B cell (primary cell): ENCODE measurements at regions not wholly inside any gene's neighbourhood (a gene's known extent, or its start where the extent isn't known, plus 50 kb on each side); places are given as distances from the start of the nearest gene placed in this dataset.

Source experiments
- ATAC-seq: fragments of 200-7000 bp; cut with Tn5 transposase; one replicate; pipeline ENCODE4 v1.10.0; 2021; ENCODE audit warnings: low read depth, mild to moderate bottlenecking, moderate number of reproducible peaks, moderate library complexity
- CTCF ChIA-PET: fragments of 350-600 bp; sonication (Branson Sonifier 250); formaldehyde crosslinking; loops from one replicate; lab custom pipeline; 2021; ENCODE audit warnings: antibody characterized with exemption, inconsistent platforms; lab: Charles Lee
- POLR2A ChIA-PET: fragments of 350-600 bp; sonication (Branson Sonifier 250); formaldehyde crosslinking; loops from one replicate; lab custom pipeline; 2021; ENCODE audit warnings: antibody characterized with exemption; lab: Charles Lee
- DNase-seq: peaks from one replicate; pipeline ENCODE4 v3.0.0; 2013
- H2AFZ ChIP-seq: 2 replicates; pipeline ENCODE4 v1.6.1; 2012; ENCODE audit warnings: mild to moderate bottlenecking, low read depth, low read length; ENCODE audit not compliant: insufficient read depth, poor library complexity, severe bottlenecking
- H3K27ac ChIP-seq, 2 donors: 1 replicate in 1 of 2; 2 replicates in 1 of 2; pipeline ENCODE4 v1.5.1; 2012 to 2013; ENCODE audit warnings: low read length in 2 of 2, mild to moderate bottlenecking in 2 of 2, moderate library complexity in 1 of 2
- H3K27me3 ChIP-seq, 4 experiments: fragments of 200-600 bp in 1 of 4; sonication (generic) in 1 of 4; replicated peaks in 1 of 4; 1 replicate in 2 of 4; 2 replicates in 2 of 4; pipeline versions ENCODE4 v1.6.1 to v1.7.0; 2013 to 2016; ENCODE audit warnings: low read length in 3 of 4, mild to moderate bottlenecking in 2 of 4, mixed read lengths in 1 of 4, moderate library complexity in 1 of 4; ENCODE audit not compliant: insufficient read depth in 4 of 4, control insufficient read depth in 3 of 4; ENCODE audit errors: control extremely low read depth in 1 of 4
- H3K36me3 ChIP-seq, 2 experiments: replicated peaks in 1 of 2; 1 replicate in 1 of 2; 2 replicates in 1 of 2; pipeline versions ENCODE4 v1.6.1 to v1.7.1; 2013; ENCODE audit warnings: low read length in 1 of 2; ENCODE audit not compliant: insufficient read depth in 2 of 2, control insufficient read depth in 1 of 2; ENCODE audit errors: control extremely low read depth in 1 of 2, extremely low read depth in 1 of 2
- H3K4me1 ChIP-seq, 2 donors: fragments of 200-600 bp in 1 of 2; sonication (generic) in 1 of 2; 1 replicate in 1 of 2; 2 replicates in 1 of 2; pipeline versions ENCODE4 v1.5.1 to v1.6.1; 2013 to 2017; ENCODE audit warnings: low read length in 2 of 2; ENCODE audit not compliant: control insufficient read depth in 2 of 2, insufficient read depth in 2 of 2
- H3K4me2 ChIP-seq: replicated peaks from 2 replicates; pipeline ENCODE3; 2012; ENCODE audit warnings: mild to moderate bottlenecking, low read depth, low read length; ENCODE audit not compliant: poor library complexity, severe bottlenecking
- H3K4me3 ChIP-seq, 5 experiments: fragments of 200-600 bp in 1 of 5; sonication (generic) in 1 of 5; 1 replicate in 3 of 5; 2 replicates in 2 of 5; pipeline versions ENCODE4 v1.5.1 to v1.7.0; 2011 to 2016; ENCODE audit warnings: low read length in 4 of 5, mild to moderate bottlenecking in 4 of 5, low read depth in 2 of 5, control low read depth in 1 of 5, moderate library complexity in 1 of 5; ENCODE audit not compliant: insufficient read depth in 1 of 5; ENCODE audit errors: control extremely low read depth in 1 of 5, extremely low read depth in 1 of 5
- H3K79me2 ChIP-seq: fragments of 200-600 bp; sonication (generic); one replicate; pipeline ENCODE4 v1.6.0; 2016; ENCODE audit warnings: low read length; ENCODE audit not compliant: control insufficient read depth, insufficient read depth
- H3K9ac ChIP-seq: fragments of 200-600 bp; sonication (generic); 2 replicates; pipeline ENCODE4 v1.6.1; 2017; ENCODE audit warnings: mild to moderate bottlenecking, low read length, moderate library complexity
- H3K9me3 ChIP-seq, 3 donors: one replicate each; pipeline versions ENCODE4 v1.6.1 to v1.7.1; 2013; ENCODE audit warnings: low read length in 2 of 3; ENCODE audit not compliant: control insufficient read depth in 2 of 3, insufficient read depth in 1 of 3; ENCODE audit errors: control extremely low read depth in 1 of 3
- H4K20me1 ChIP-seq: 2 replicates; pipeline ENCODE4 v1.6.0; 2012; ENCODE audit warnings: mild to moderate bottlenecking, low read length; ENCODE audit not compliant: insufficient read depth, control insufficient read depth, poor library complexity, severe bottlenecking
- H3K27ac Mint-ChIP-seq: one replicate; pipeline ENCODE4 v1.8.0; 2021; ENCODE audit warnings: mixed read lengths
- H3K27me3 Mint-ChIP-seq: one replicate; pipeline ENCODE4 v1.8.0; 2021; ENCODE audit warnings: mixed read lengths
- H3K4me1 Mint-ChIP-seq: one replicate; pipeline ENCODE4 v1.8.0; 2021; ENCODE audit warnings: mixed read lengths
- H3K4me3 Mint-ChIP-seq: one replicate; pipeline ENCODE4 v1.8.0; 2021; ENCODE audit warnings: mixed read lengths
- H3K9me3 Mint-ChIP-seq: one replicate; pipeline ENCODE4 v1.8.0; 2022; ENCODE audit warnings: mixed read lengths; ENCODE audit not compliant: insufficient read depth
- EZH2 ChIP-seq: IDR thresholded peaks from 2 replicates; pipeline ENCODE4 v1.6.1; 2012; ENCODE audit warnings: borderline replicate concordance, low read depth, mild to moderate bottlenecking, moderate library complexity, low read length; ENCODE audit not compliant: insufficient read depth, poor library complexity, severe bottlenecking
- WGBS: methylation state at CpG from one replicate; pipeline ENCODE4 v1.1.5; 2013; ENCODE audit warnings: missing lambda C conversion rate; ENCODE audit not compliant: insufficient coverage; 5-methylcytosine and 5-hydroxymethylcytosine counted together
- intact Hi-C: fragments of 100-400 bp; cut with micrococcal nuclease; formaldehyde crosslinking; loops from one replicate; pipeline ENCODE4 v1.10.0; 2022
- TF ChIP-seq, protein P1 (sequence below): fragments of 200-600 bp; IDR thresholded peaks from one replicate; pipeline ENCODE4 v1.8.0; 2022; ENCODE audit warnings: antibody characterized with exemption, mild to moderate bottlenecking

DNA sequence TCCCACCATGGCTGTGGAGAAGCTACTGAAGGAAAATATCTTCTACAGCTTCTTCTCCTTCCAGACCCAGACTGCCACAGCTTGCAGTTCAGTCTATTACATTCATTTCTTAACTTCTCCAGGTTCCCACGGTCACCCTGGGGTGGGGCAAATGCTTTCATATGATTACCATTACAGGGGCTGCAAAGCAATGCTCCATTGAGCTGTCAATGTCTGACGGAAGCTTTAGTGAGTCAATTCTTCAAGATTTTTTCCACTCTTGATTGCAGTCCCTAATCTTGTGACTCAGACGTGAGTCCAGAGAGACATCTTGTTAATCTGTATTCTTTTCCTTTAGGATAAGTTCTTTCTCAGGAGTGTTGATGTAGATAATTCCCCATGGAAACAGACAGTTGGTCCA lies 233.4 kb upstream of the DDI1 start:
- Mint-ChIP-seq H3K9me3 (no peaks in the 10 kb centered on the region), H3K27ac (no peak overlapping the region), H3K27me3 (no peaks in the 10 kb centered on the region), H3K4me1 (no peaks in the 10 kb centered on the region), H3K4me3 (no peak overlapping the region)
- POLR2A ChIA-PET, result no interaction called here
- DNase-seq (no peak), ATAC-seq (no peak)
- Histone ChIP-seq H3K9me3 (no peaks in the 10 kb centered on the region), H3K4me3 (no peak overlapping the region), H3K9ac (no peak overlapping the region), H3K79me2 (no peaks in the 10 kb centered on the region), H3K4me1 (no peaks in the 10 kb centered on the region), H3K4me2 (no peak overlapping the region), H3K36me3 (no peaks in the 10 kb centered on the region), H4K20me1 (no peaks in the 10 kb centered on the region), H2AFZ (no peak overlapping the region), H3K27ac (no peak overlapping the region), H3K27me3 (no peaks in the 10 kb centered on the region)
- 93% methylated on average over 2 of the region's 3 CpGs for WGBS
- CTCF ChIA-PET, result interaction anchor here (0.6 kb wide), 1 partner anchor 290 kb away, joined by 3 read pairs; no protein-coding TSS in a partner anchor
- TF ChIP-seq, protein P1, sequence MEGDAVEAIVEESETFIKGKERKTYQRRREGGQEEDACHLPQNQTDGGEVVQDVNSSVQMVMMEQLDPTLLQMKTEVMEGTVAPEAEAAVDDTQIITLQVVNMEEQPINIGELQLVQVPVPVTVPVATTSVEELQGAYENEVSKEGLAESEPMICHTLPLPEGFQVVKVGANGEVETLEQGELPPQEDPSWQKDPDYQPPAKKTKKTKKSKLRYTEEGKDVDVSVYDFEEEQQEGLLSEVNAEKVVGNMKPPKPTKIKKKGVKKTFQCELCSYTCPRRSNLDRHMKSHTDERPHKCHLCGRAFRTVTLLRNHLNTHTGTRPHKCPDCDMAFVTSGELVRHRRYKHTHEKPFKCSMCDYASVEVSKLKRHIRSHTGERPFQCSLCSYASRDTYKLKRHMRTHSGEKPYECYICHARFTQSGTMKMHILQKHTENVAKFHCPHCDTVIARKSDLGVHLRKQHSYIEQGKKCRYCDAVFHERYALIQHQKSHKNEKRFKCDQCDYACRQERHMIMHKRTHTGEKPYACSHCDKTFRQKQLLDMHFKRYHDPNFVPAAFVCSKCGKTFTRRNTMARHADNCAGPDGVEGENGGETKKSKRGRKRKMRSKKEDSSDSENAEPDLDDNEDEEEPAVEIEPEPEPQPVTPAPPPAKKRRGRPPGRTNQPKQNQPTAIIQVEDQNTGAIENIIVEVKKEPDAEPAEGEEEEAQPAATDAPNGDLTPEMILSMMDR, result no peak
- no peak for TF ChIP-seq EZH2
- intact Hi-C loops, result no loop called here

DNA sequence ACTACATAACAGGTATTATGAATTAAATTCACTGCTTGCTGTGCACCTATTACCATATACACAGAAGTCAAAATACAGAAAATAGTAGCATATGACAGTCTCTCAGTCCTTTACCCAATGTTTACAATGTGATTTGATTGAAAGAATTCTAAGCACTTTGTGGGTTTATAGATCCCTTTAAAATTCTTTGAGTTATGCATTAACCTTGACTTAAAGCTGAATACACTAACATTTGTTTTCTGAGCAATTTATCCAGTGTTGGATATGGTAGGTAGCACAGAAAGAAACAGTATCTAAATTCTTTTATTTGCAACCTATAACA lies 230.8 kb upstream of the DDI1 start:
- ChIA-PET POLR2A (no interaction called here), CTCF (interaction anchor here (1.3 kb wide), 1 partner anchor 22 kb away, joined by 3 read pairs; no protein-coding TSS in a partner anchor)
- no peaks in the 10 kb centered on the region for H3K4me1 Mint-ChIP-seq
- no peak overlapping the region for H3K27ac Mint-ChIP-seq
- Histone ChIP-seq H3K27me3 (no peaks in the 10 kb centered on the region), H3K27ac (no peak overlapping the region), H3K4me1 (no peaks in the 10 kb centered on the region), H4K20me1 (no peaks in the 10 kb centered on the region), H3K79me2 (no peaks in the 10 kb centered on the region), H3K9me3 (no peaks in the 10 kb centered on the region), H3K4me3 (no peak overlapping the region), H3K4me2 (no peak overlapping the region), H2AFZ (no peak overlapping the region), H3K36me3 (no peaks in the 10 kb centered on the region), H3K9ac (no peak overlapping the region)
- no peak for DNase-seq
- H3K4me3 Mint-ChIP-seq, result no peak overlapping the region
- no peaks in the 10 kb centered on the region for H3K9me3 Mint-ChIP-seq
- ATAC-seq, result no peak
- TF ChIP-seq EZH2, result no peak
- TF ChIP-seq, protein P1, result no peak
- no peaks in the 10 kb centered on the region for H3K27me3 Mint-ChIP-seq
- intact Hi-C loops, result no loop called here
